HG03457 (cell line): ENCODE measurements at regions not wholly inside any gene's neighbourhood (a gene's known extent, or its start where the extent isn't known, plus 50 kb on each side); places are given as distances from the start of the nearest gene placed in this dataset.
"Not testable (repeated sequence)": the region's sequence is repeated elsewhere in the genome, so short reads cannot be mapped to it uniquely, and the experiment has no call there.

Experiments
- ATAC-seq: cut with Tn5 transposase; IDR thresholded peaks from one replicate; pipeline ENCODE4 v1.9.1; 2021; ENCODE audit warnings: moderate number of reproducible peaks; ENCODE audit not compliant: unreplicated experiment

GRCh38 chr9:115766370-115766955, 387.1 kb upstream of the PAPPA start:
- ATAC-seq = no peak

GRCh38 chr9:115770521-115770920, 383.1 kb upstream of the PAPPA start:
- no peak for ATAC-seq

- ATAC-seq = no peak
These were observed 377.9 kb upstream of the PAPPA start for GRCh38 chr9:115775659-115776058.

- ATAC-seq = no peak
These were observed 376.0 kb upstream of the PAPPA start for GRCh38 chr9:115777610-115778009.

- no peak for ATAC-seq
These were observed 372.4 kb upstream of the PAPPA start for GRCh38 chr9:115781070-115781736.

GRCh38 chr9:115786321-115786720, 367.3 kb upstream of the PAPPA start:
- no peak for ATAC-seq

GRCh38 chr9:115790520-115790919, 363.1 kb upstream of the PAPPA start:
- no peak for ATAC-seq

GRCh38 chr9:115794921-115795475, 358.6 kb upstream of the PAPPA start:
- no peak for ATAC-seq

- ATAC-seq = no peak
These were observed 353.9 kb upstream of the PAPPA start for GRCh38 chr9:115799734-115800133.

- ATAC-seq = no peak
These were observed 349.4 kb upstream of the PAPPA start for GRCh38 chr9:115804206-115804605.

GRCh38 chr9:115808108-115808507, 345.5 kb upstream of the PAPPA start:
- no peak for ATAC-seq

- ATAC-seq = no peak
These were observed 344.9 kb upstream of the PAPPA start for GRCh38 chr9:115808695-115809094.

- ATAC-seq = no peak
These were observed 343.4 kb upstream of the PAPPA start for GRCh38 chr9:115810166-115810565.

- ATAC-seq = no peak
These were observed 339.5 kb upstream of the PAPPA start for GRCh38 chr9:115814081-115814480.

- no peak for ATAC-seq
These were observed 337.8 kb upstream of the PAPPA start for GRCh38 chr9:115815786-115816185.

GRCh38 chr9:115818651-115819050, 334.9 kb upstream of the PAPPA start:
- not testable (repeated sequence) for ATAC-seq

GRCh38 chr9:115832031-115832430, 321.6 kb upstream of the PAPPA start:
- ATAC-seq = no peak

GRCh38 chr9:115837618-115838017, 316.0 kb upstream of the PAPPA start:
- no peak for ATAC-seq

GRCh38 chr9:115838417-115838816, 315.2 kb upstream of the PAPPA start:
- no peak for ATAC-seq

GRCh38 chr9:115844433-115844832, 309.2 kb upstream of the PAPPA start:
- ATAC-seq = not testable (repeated sequence)

GRCh38 chr9:115845648-115846312, 307.8 kb upstream of the PAPPA start:
- ATAC-seq = no peak

- no peak for ATAC-seq
These were observed 306.4 kb upstream of the PAPPA start for GRCh38 chr9:115847216-115847615.
